HCT116 (cell line): ENCODE measurements at regions not wholly inside any gene's neighbourhood (a gene's known extent, or its start where the extent isn't known, plus 50 kb on each side); places are given as distances from the start of the nearest gene placed in this dataset.
"Not testable (repeated sequence)": the region's sequence is repeated elsewhere in the genome, so short reads cannot be mapped to it uniquely, and the experiment has no call there.

ENCODE experiments used
- ATAC-seq: fragments of 200-7000 bp; cut with Tn5 transposase; 2 replicates; pipeline ENCODE4 v1.9.1; 2020; ENCODE audit warnings: mild to moderate bottlenecking, moderate library complexity
- BruUV-seq: library from RNA; stranded (reverse); fragments of 400-500 nt; replicated peaks from 2 replicates; lab custom pipeline; 2021; lab: Mats Ljungman, UMichigan
- CTCF ChIA-PET: fragments of 300-600 bp; sonication (Branson Sonifier 250); formaldehyde crosslinking; loops from one replicate; lab custom pipeline; 2021; ENCODE audit warnings: antibody characterized with exemption; lab: Charles Lee
- POLR2A ChIA-PET: fragments of 300-600, 350-600 bp; sonication (Branson Sonifier 250); formaldehyde crosslinking; loops from one replicate; lab custom pipeline; 2021; ENCODE audit warnings: antibody characterized with exemption; lab: Charles Lee
- RAD21 ChIA-PET, 2 experiments: fragments of 300-600 bp; sonication (Branson Sonifier 250); formaldehyde crosslinking; loops; one replicate each; lab custom pipeline; 2023; ENCODE audit warnings: low total read pairs in 2 of 2; ENCODE audit not compliant: uncharacterized antibody in 2 of 2, unreplicated experiment in 2 of 2, low non-redundant PET in 1 of 2; lab: Charles Lee
- DNase-seq: peaks from one replicate; pipeline ENCODE4 v3.0.0-alpha.2; 2010; ENCODE audit warnings: low read depth, low spot score
- H2AFZ ChIP-seq: fragments of 200-600 bp; shearing (Covaris generic), sonication (generic); 2 replicates; pipeline ENCODE4 v1.6.1; 2017; ENCODE audit warnings: low read depth, mixed run types, mixed read lengths, antibody characterized with exemption, low read length; ENCODE audit not compliant: poor library complexity, severe bottlenecking
- H3K27ac ChIP-seq: 2 replicates; pipeline ENCODE4 v1.5.1; 2012; ENCODE audit warnings: low read depth, low read length
- H3K27me3 ChIP-seq: fragments of 200-600 bp; sonication (generic); 2 replicates; pipeline ENCODE4 v1.6.1; 2016; ENCODE audit warnings: mixed run types, low read length, mixed read lengths; ENCODE audit not compliant: insufficient read depth
- H3K36me3 ChIP-seq, 2 experiments: fragments of 200-500 bp in 1 of 2; fragments of 200-600 bp in 1 of 2; sonication (Bioruptor generic) in 1 of 2; sonication (generic) in 1 of 2; 2 replicates each; pipeline versions ENCODE4 v1.5.1 to v1.6.1; 2014 to 2016; ENCODE audit warnings: low read length in 2 of 2, inconsistent platforms in 1 of 2, mixed read lengths in 1 of 2, mixed run types in 1 of 2; ENCODE audit not compliant: insufficient read depth in 2 of 2, control insufficient read depth in 1 of 2
- H3K4me1 ChIP-seq, 2 experiments: fragments of 200-600 bp in 1 of 2; sonication (generic) in 1 of 2; 2 replicates each; pipeline versions ENCODE4 v1.5.1 to v1.6.1; 2012 to 2017; ENCODE audit warnings: low read length in 2 of 2, inconsistent platforms in 1 of 2, mild to moderate bottlenecking in 1 of 2, mixed read lengths in 1 of 2, mixed run types in 1 of 2, moderate library complexity in 1 of 2; ENCODE audit not compliant: insufficient read depth in 2 of 2, control insufficient read depth in 1 of 2
- H3K4me2 ChIP-seq: fragments of 200-600 bp; sonication (generic); 2 replicates; pipeline ENCODE4 v1.6.1; 2017; ENCODE audit warnings: mixed run types, low read length, mixed read lengths
- H3K4me3 ChIP-seq, 2 experiments: fragments of 200-600 bp in 1 of 2; sonication (generic) in 1 of 2; replicated peaks in 1 of 2; 2 replicates each; pipeline ENCODE4 v1.5.1; 2011 to 2016; ENCODE audit warnings: low read length in 2 of 2, control low read depth in 1 of 2, low read depth in 1 of 2, mild to moderate bottlenecking in 1 of 2, mixed read lengths in 1 of 2, mixed run types in 1 of 2
- H3K79me2 ChIP-seq: fragments of 200-600 bp; sonication (generic); 2 replicates; pipeline ENCODE4 v1.6.1; 2017; ENCODE audit warnings: mild to moderate bottlenecking, mixed run types, low read length, moderate library complexity, mixed read lengths; ENCODE audit not compliant: insufficient read depth
- H3K9ac ChIP-seq: fragments of 200-600 bp; sonication (generic); 2 replicates; pipeline ENCODE4 v1.6.1; 2016; ENCODE audit warnings: low read length, mixed read lengths
- H3K9me2 ChIP-seq: fragments of 200-600 bp; sonication (generic), shearing (Covaris generic); 2 replicates; pipeline ENCODE4 v1.6.1; 2017; ENCODE audit warnings: mixed run types, mild to moderate bottlenecking, moderate library complexity; ENCODE audit not compliant: insufficient read depth
- H3K9me3 ChIP-seq, 2 experiments: fragments of 200-500 bp in 1 of 2; fragments of 200-600 bp in 1 of 2; sonication (Bioruptor generic) in 1 of 2; sonication (generic) in 1 of 2; 2 replicates each; pipeline ENCODE4 v1.6.1; 2014 to 2017; ENCODE audit warnings: low read length in 2 of 2, mixed read lengths in 2 of 2, inconsistent platforms in 1 of 2, low read depth in 1 of 2, mild to moderate bottlenecking in 1 of 2, mixed run types in 1 of 2, moderate library complexity in 1 of 2; ENCODE audit not compliant: control insufficient read depth in 1 of 2, insufficient read depth in 1 of 2
- H4K20me1 ChIP-seq: fragments of 200-600 bp; sonication (generic), shearing (Covaris generic); 2 replicates; pipeline ENCODE4 v1.6.1; 2017; ENCODE audit warnings: mixed run types, mild to moderate bottlenecking, moderate library complexity; ENCODE audit not compliant: insufficient read depth
- ATF3 ChIP-seq: IDR thresholded peaks from 2 replicates; pipeline ENCODE4 v1.6.1; 2012
- CBX3 ChIP-seq: IDR thresholded peaks from 2 replicates; pipeline ENCODE4 v1.6.1; 2012; ENCODE audit warnings: low read depth
- CTCF ChIP-seq, 3 experiments: fragments of 200-600 bp in 1 of 3; sonication (generic) in 1 of 3; IDR thresholded peaks in 2 of 3; conservative IDR thresholded peaks in 1 of 3; 2 replicates each; pipeline ENCODE4 v1.5.1; 2012 to 2017; ENCODE audit warnings: low read depth in 2 of 3, low read length in 2 of 3, antibody characterized with exemption in 1 of 3, borderline replicate concordance in 1 of 3, control low read depth in 1 of 3, mild to moderate bottlenecking in 1 of 3, mixed read lengths in 1 of 3, mixed run types in 1 of 3, moderate library complexity in 1 of 3; ENCODE audit not compliant: insufficient read depth in 1 of 3
- EGR1 ChIP-seq: IDR thresholded peaks from 2 replicates; pipeline ENCODE4 v1.6.1; 2012; ENCODE audit warnings: low read depth
- ELF1 ChIP-seq: IDR thresholded peaks from 2 replicates; pipeline ENCODE4 v1.6.1; 2012; ENCODE audit warnings: low read depth, borderline replicate concordance
- EZH2 ChIP-seq: fragments of 200-600 bp; sonication (generic); IDR thresholded peaks from 2 replicates; pipeline ENCODE4 v1.6.1; 2017; ENCODE audit warnings: antibody characterized with exemption, mixed run types
- EZH2phosphoT487 ChIP-seq: fragments of 200-600 bp; IDR thresholded peaks from 2 replicates; pipeline ENCODE4 v1.6.1; 2018; ENCODE audit warnings: antibody characterized with exemption, borderline replicate concordance
- FOSL1 ChIP-seq: IDR thresholded peaks from 2 replicates; pipeline ENCODE4 v1.6.1; 2012; ENCODE audit warnings: low read depth
- JUND ChIP-seq: IDR thresholded peaks from 2 replicates; pipeline ENCODE4 v1.6.1; 2012
- MAX ChIP-seq: IDR thresholded peaks from 2 replicates; pipeline ENCODE4 v1.6.1; 2012
- POLR2A ChIP-seq: IDR thresholded peaks from 2 replicates; pipeline ENCODE4 v1.7.0; 2011; ENCODE audit warnings: borderline replicate concordance; ENCODE audit not compliant: insufficient read depth, insufficient read length; ENCODE audit errors: extremely low read depth
- POLR2AphosphoS5 ChIP-seq: IDR thresholded peaks from 2 replicates; pipeline ENCODE4 v1.6.1; 2011; ENCODE audit warnings: mild to moderate bottlenecking, low read depth, low read length, moderate library complexity
- REST ChIP-seq: IDR thresholded peaks from 2 replicates; pipeline ENCODE4 v1.6.1; 2012; ENCODE audit warnings: low read depth
- SP1 ChIP-seq: IDR thresholded peaks from 2 replicates; pipeline ENCODE4 v1.6.1; 2012; ENCODE audit warnings: low read depth
- YY1 ChIP-seq: IDR thresholded peaks from 2 replicates; pipeline ENCODE4 v1.6.1; 2011; ENCODE audit warnings: low read length, low read depth, moderate library complexity, mild to moderate bottlenecking; ENCODE audit not compliant: insufficient replicate concordance; ENCODE audit errors: extremely low read depth
- ZFX ChIP-seq: fragments of 450-650 bp; IDR thresholded peaks from 2 replicates; pipeline ENCODE4 v1.6.1; 2017
- ZNF274 ChIP-seq: fragments of 200-500 bp; sonication (Bioruptor generic); IDR thresholded peaks from 2 replicates; pipeline ENCODE4 v1.6.1; 2014; ENCODE audit warnings: mild to moderate bottlenecking, low read depth, low read length, inconsistent platforms
- intact Hi-C: fragments of 100-400 bp; cut with micrococcal nuclease; formaldehyde crosslinking; loops from 2 replicates; pipeline ENCODE4 v1.10.0; 2022

- no peaks in the 10 kb centered on the region for H4K20me1 ChIP-seq
- ChIA-PET CTCF (no interaction called here), RAD21 (no interaction called here), POLR2A (no interaction called here)
- intact Hi-C loops = no loop called here
- no peak overlapping the region for H2AFZ ChIP-seq
- no peak overlapping the region for H3K4me2 ChIP-seq
- ATAC-seq (no peak), DNase-seq (no peak)
- no peak for TF ChIP-seq POLR2AphosphoS5
- TF ChIP-seq POLR2A = no peak
- no peak for TF ChIP-seq YY1
- TF ChIP-seq EGR1 = no peak
- TF ChIP-seq SP1 = no peak
- TF ChIP-seq FOSL1 = no peak
- TF ChIP-seq MAX = no peak
- TF ChIP-seq CBX3 = no peak
- TF ChIP-seq CTCF (IDR thresholded peaks at IDR 0.05 in 2 of 3, conservative IDR thresholded peaks at IDR 0.05 in 1 of 3; ENCODE audit: borderline replicate concordance in 1 of 3, insufficient read depth in 1 of 3, low read depth in 2 of 3, low read length in 2 of 3) = no peak
- TF ChIP-seq ZFX = no peak
- TF ChIP-seq ELF1 = no peak
- no peak for TF ChIP-seq EZH2
- no peak for TF ChIP-seq ATF3
- no peak for TF ChIP-seq EZH2phosphoT487
- no peak for TF ChIP-seq ZNF274
- TF ChIP-seq JUND = no peak
- TF ChIP-seq REST = no peak
- H3K4me1 ChIP-seq = peaks cover 21 to 26% of the 10 kb centered on the region in 2 experiments
- no peak overlapping the region for H3K4me3 ChIP-seq
- H3K79me2 ChIP-seq = no peaks in the 10 kb centered on the region
- no peak overlapping the region for H3K9ac ChIP-seq
- H3K36me3 ChIP-seq = no peaks in the 10 kb centered on the region
- no peak overlapping the region for H3K27ac ChIP-seq
- no peaks in the 10 kb centered on the region for H3K27me3 ChIP-seq
- H3K9me3 ChIP-seq = no peaks in the 10 kb centered on the region
- no peaks in the 10 kb centered on the region for H3K9me2 ChIP-seq
- BruUV-seq = no TSS peak
Observed at GRCh38 chr6:144365271-144365670, 80.1 kb downstream of the UTRN start.

- H3K9me3 ChIP-seq, CTCF ChIA-PET, intact Hi-C loops: not testable (repeated sequence)
Observed at GRCh38 chr6:144369696-144370095, 84.6 kb downstream of the UTRN start.

More at GRCh38 chr6:144369696-144370095, 84.6 kb downstream of the UTRN start:
- H4K20me1 ChIP-seq, H3K9me2 ChIP-seq, ATAC-seq, H3K27ac ChIP-seq, H3K4me3 ChIP-seq, H3K79me2 ChIP-seq, H3K36me3 ChIP-seq, H3K9ac ChIP-seq, BruUV-seq, POLR2A ChIA-PET, RAD21 ChIA-PET, DNase-seq, H3K4me2 ChIP-seq, H3K4me1 ChIP-seq, H3K27me3 ChIP-seq, H2AFZ ChIP-seq: not testable (repeated sequence)
